NCI-H187 treated with DMSO at 0.1 percent for 48 hours (cell line): ENCODE measurements at regions not wholly inside any gene's neighbourhood (a gene's known extent, or its start where the extent isn't known, plus 50 kb on each side); places are given as distances from the start of the nearest gene placed in this dataset.

ENCODE experiments used
- DNase-seq: peaks from one replicate; lab custom pipeline; 2025; lab: John Stamatoyannopoulos, UW

DNA sequence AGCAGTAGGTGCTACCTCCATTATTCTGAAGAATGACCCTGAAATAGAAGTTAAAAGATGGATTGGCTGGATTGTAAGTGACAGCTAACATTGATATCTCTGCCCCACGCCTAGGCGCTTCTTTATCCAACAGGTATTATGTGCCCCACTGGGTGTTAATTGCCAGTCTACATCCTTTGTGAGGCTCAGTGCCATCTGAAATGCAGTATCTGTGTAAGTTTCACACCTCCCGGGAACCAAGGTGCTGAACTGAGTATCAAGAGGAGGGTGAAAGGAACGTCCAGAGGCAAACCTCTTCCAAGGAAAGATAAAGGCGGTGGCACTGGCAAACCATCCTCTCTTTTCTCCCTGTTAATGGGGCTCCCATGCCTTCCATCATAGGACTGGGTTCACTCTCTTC lies 181.1 kb upstream of the UBL3 start:
- DNase-seq = no peak

DNA sequence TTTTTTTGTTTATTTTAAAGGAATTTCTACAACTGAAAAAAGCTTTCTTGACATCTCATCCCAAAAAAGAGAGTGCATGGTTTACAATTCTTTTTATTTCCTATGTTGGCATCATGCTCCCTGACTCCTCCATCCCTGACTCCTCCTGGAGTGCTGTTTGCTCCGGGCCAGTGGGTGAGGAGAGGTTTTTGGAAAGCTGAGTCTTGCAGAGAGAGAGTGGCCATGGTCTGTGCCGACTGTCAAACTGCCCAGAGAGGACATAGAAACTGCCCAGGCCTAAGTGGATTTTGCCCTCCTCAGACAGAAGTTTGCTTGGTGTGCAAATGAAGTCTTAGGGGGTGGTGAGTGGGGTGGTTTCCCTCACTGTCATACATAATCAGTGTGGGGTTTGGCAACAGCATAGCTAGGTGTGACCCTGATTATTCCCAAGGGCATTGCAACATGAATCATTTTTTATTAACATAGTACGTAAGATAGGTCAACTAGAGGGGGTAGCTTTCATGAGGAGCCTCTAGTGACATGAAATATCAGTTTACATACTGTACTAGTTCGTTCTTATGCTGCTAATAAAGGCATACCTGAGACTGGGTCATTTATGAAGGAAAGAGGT lies 179.8 kb upstream of the UBL3 start:
- DNase-seq = no peak

DNA sequence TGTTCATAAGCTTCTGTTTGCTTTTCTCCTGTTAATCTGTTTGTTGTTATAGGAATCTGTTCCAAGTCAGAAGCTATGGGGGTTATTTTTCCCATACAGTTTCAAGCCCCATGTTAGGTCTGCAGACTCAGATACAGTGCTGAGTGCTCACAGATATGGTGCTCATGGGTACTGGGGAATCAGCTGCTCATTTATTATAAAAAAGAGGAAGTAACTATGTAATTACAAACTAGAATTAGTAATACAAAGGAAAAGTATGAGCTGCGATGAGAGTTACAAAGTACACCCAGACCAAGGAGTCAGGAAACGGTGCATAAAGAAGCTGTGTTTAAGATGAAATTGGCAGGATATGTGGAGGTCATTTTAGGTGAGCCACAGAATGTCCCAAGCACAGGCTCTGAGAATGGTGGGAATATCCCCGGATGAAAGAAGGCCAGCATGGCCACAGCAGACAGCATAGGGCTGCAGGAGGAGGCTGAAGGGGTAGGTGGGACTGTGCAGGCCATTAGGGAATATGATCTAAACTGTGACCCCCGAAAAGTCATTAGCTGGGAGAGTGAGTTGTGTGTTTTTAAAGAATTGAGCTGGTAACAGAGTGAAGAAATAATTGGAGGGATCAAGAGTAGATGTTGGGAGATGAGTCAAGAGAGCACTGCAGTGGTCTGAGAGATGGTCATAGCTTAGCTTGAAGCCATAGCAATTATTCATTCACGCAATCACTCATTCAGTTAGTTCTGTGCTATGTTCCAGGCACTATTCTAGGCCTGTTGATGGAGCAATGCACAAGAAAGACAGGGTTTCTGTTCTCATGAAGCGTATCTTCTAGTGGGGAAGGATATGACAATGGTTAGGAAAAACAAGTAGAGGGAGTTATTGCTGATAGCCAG lies 177.4 kb upstream of the UBL3 start:
- no peak for DNase-seq

DNA sequence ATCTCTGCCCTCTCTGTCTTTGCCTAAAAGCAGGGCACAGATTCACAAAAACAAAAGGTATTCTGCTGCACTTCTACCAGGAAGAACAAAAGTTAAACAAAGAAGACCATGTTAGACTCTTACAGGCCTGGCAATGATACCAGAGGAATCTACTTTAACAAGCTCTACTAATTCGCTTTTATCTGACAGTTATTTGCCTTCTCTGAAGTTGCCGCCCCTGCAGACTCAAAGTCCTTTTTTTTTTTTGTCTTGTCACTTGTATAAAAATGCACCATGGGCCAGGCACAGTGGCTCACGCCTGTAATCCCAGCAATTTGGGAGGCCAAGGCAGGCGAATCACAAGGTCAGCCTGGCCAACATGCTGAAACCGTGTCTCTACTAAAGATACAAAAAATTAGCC lies 176.5 kb upstream of the UBL3 start:
- no peak for DNase-seq

DNA sequence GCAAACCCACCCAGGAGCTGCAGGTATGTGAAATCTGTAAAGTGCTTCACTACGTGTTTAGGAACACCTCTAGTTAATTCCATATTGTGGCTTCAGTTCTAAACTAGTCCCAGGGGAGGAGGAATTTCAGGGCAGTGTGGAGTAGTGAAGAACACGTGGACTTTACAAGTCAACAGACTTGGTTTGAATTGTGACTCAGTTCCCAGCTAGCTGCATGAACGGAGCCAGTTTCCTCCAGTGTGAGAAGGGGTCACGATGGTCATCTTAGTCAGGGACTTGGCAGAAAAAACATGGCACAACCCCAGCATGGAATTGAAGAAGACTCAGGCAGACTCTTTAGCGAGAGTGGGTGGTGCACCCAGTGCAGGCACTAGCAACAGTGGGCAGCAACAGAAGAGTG lies 175.7 kb upstream of the UBL3 start:
- no peak for DNase-seq

DNA sequence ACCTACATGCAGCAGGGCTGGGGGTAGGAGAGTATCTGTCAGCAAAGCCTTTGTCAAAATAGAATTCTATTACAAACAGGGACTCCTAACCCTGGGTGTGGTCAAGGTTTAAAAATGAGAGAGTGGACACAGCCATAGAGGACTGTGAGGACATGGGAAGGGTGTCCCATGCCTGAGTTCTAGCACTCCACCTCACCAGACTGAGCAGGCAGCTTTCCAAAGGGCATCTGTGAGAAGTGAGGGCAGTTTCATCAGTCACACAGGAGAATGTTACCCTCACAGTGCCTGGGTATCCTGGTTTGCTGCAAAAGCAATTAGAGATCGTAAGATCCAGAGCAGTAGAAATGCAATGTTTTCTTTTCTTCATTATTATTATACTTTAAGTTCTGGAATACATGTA lies 174.9 kb upstream of the UBL3 start:
- no peak for DNase-seq

DNA sequence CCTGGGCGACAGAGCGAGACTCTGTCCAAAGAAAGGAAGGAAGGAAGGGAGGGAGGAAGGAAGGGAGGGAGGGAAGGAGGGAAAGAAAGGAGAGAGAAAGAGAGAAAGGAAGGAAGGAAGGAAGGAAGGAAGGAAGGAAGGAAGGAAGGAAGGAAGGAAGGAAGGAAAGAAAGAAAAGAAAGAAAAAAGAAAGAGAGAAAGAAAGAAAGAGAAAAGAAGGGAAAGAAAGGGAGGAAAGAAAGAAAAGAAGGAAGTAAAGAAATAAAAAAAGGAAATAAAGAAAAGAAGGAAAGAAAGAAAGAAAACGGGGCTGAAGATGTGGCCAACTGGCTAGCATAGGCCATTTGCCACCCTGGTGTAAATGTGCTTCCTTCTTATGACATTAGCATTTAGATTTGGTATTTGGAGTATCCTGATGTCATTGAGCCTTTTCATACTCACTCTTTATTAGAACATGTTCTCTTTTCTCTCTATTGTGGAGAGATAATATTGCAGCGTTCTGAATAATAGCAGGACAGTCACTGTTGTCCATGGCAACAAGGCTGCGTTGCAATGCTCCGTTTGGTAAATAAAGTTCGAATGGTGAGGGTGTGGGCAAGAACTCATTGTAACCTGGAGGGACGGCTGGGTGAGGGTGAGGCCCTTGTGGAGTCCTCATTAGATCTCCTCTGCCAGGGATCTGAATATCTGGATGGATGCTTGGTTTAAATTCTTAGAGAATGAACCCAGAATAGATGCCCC lies 173.9 kb upstream of the UBL3 start:
- no peak for DNase-seq

DNA sequence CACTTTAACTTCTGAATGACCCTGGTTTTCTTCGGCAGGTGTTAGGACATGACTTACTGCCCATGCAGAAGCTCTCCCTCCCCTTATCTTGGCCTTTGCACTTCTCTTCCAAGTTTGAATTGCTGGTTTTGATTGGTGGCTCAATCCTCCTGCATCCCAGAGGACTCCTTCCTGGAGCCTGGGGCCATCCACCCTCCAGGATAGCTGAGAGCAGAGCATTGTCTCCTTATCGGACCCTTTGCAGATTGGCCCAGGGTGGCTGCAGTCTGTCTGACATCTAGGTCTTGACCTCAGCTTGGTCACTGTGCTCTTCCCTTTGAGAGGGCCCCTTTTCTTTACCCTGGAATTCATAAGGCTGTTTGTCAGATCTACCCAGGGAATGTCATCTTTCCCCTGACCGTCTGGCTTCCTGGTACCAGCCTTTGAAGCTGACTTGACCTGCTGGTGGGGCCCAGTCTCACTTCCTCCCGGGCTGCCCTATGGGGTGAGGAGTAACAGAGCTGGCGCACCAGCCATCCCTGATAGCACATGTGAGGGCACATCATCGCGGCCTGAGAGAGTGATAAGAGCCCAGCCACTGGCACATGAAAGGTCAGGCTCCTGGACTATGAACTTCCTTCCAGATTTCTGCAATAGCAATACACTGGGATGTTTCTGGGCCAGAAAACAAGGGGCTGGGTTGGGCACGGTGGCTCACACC lies 172.9 kb upstream of the UBL3 start:
- DNase-seq = no peak

DNA sequence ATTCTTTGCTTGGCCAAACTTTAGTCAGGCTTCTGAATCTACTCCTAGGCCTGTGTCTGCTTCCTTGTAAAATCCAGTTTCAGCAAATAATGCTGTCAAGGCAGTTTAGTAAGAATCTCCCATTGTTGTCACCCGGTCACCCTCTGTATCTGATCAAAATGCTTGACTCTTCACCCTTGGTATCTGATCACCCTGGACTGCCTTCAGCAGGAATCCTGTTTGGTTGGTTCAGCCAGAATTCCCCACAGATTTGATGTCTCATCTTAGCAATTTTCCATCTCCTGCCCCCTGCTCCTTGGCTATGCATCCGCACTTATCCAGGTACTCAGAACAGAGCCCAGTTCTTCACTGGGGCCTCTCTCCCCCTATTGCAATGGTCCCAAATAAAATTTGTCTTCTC lies 172.4 kb upstream of the UBL3 start:
- no peak for DNase-seq

DNA sequence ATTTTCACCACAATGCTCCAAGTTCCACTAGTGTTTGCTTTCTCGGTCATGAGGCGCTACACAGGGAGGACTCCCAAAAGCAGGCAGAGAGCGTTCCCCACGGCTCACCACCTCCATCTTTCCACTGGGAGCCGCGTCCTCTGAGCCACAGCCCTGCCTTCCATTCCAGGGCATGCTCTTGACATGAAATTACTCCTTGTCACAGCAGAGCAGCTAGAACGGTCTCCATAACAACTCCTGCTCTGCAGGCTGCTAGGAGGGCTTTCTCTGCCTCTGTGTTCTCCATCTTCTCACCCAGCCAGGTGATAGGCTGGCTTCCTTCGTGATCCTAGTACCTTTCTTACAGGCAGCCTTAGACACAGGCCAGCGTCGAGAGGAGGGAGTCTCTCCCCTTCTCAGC lies 171.8 kb upstream of the UBL3 start:
- DNase-seq = no peak

DNA sequence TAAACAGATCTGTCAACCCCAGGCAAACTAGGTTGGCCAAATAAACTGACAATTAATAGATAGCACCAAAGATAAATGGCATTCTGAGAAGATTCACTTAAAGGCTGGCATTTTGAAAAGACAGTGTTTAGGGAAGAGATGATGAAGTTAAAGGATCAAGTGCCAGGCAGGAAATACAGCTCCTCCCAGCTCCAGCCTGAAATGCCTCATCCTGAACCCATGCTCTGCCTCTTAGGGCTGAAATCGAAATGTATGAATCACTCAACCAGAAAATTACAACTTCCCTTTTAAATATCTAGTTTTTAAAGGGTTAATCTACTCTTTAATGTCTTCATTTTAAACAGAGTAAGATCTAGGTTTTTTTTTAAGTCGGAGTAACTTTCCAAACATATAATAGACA lies 171.2 kb upstream of the UBL3 start:
- no peak for DNase-seq

DNA sequence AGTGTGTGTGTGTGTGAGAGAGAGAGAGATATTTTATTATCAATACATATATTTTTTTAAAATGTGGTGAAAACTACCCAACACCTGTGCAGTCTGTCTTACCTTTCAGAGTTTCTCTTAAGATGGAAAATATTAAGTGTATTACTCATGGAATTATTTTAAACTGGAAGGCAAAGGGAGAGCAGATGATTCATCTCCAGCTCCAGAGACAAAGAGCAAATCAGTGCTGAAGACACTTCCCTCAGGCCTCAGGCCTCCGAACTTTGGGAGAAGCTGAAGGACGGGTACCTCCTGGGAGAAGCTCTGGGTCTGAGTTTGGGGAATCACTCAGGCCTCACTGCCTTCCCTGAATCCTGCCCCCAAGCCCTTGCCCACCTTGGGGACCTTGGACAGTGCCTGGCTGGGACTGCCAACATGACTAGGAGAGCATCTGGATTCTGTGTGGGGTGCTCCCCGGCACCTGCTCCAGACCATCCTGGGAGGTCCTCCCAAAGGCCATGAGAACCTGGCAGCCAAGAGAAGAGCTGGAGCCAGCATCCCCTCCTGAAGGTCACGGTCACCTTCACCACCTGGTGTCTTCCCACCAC lies 170.4 kb upstream of the UBL3 start:
- DNase-seq = no peak

DNA sequence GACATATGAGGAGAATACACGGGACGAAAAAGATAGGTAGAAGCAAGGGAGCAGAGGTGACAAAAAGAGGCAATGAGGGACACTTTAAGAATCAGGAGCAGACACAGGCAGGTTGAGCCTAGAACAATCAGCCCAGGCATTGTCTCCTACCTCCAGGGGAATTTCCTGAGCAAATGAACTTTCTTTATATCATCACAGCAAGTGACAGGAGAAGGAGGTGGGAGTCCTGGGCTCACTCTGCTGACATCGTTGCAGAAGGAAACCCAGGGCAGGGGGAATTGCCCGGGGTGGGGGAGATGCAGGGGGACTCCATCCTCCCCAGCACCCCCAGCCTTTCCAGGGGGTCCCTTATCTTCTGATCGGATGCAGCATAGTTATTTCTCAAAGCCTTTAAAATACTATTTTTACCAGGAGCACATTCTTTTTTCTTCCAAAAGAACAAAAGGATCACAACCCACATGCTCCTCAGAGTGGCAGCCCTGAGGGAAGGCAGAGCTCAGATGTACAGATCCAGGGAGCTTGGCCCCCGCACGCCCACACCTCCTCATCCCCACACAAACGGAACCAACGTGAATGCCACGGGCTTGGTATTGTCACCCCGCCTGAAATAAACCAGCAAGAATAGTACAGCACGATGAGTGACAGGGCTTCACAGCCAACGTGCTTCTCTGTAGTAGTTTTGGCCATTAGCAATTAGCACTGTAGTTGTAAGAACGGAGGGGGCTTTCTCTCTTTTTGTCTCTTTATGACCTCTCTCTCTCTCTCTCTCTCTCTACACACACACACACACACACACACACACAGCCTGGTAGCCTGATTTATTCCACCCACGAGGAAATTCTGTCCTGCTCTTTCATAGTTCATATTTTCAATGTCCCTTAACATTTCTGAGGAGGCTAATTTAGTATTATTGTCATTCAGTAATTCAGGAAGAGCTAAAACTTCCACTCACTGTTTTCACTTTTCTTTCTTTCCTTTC lies 169.5 kb upstream of the UBL3 start:
- DNase-seq = no peak

DNA sequence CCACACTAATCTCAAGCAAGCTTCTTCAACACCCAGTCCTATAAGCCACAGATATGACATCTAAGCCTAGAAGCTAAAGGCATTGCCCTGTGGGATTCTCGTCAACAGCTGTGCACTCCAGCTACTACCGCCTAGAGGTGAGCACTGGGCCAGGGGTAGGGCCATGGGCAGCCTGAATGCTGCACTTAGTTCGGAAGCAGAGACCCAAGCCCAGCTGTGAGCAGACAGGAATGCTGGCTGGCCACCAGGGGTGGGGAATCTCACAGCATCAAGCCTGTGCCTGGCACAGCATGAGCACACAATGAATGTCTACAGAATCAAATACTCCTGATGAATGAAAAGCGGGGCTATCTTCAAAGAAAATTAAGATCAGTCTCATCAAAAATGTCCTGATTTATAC lies 167.5 kb upstream of the UBL3 start:
- no peak for DNase-seq

DNA sequence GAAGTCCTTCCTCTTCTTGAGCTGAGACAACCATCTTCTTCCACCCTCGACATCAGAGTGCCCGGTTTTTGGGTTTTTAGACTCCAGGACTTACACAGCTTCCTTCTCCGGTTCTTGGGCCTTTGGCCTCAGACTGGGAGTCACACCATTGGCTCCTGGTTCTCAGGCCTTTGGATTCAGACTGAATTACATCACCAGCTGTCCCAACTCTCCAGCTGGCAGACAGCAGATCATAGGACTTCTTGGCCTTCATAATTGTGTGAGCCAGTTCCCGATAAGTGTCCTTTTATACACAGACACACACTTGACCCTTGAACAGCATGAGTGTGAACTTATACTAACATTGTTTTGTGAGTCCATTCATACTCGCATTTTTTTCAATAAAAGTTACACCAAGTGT lies 166.0 kb upstream of the UBL3 start:
- no peak for DNase-seq

DNA sequence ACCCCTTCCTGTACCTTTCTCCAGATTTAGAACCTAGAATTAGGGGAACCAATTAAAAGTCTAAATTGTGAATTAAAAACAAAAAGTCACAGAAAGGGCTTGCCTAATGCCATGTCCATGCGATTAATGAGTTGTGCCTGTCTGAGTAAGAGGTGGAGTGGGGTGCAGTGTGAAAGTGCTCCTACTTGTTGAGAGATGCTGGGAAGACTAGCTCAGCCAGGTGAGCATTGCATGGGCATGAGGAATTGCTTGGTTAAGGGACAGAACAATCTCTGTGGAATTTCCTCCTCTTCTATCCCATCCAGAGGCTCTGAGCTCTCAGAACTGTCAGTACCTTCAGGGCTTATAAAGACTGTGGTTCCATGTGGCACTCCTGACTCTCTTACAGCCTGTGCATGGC lies 159.0 kb upstream of the UBL3 start:
- DNase-seq = no peak

DNA sequence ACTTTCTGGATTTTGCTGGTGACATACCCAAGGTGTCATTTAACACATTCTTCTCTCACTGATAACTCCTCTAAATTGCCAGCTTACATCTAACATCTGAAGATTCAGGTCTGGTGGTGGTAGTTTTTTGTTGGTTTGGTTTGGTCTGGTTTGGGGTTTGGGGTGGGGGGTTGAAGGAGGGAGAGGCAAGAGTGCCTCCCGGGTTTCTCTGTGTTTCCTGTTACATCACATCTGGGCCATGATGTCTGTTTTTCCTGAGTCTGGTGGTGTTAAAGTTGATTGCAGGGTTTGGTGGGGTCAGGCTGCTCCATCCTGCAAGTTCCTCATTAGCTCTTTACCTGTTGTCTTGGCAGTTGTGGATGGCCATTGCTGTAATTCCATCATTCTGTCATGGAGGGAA lies 155.8 kb upstream of the UBL3 start:
- no peak for DNase-seq

DNA sequence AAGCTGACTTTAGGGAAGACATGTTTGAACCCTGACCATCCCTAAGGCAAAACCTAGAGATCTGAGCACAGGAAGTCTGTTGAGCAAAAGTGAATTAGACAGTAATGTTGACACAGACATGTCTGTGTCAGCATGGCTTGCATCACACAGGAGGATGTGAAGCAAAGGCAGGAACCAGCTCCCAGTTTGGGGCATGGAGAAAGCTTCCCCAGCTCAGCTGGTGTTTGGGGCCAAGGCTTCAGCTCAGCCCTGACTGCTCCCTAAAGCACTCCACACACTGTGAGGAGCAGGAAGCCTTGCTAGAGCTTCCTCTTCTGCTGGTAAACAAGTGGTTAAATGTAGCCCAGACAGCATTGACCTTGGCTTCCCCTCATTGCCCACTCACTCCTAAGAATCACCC lies 153.8 kb upstream of the UBL3 start:
- DNase-seq = no peak

DNA sequence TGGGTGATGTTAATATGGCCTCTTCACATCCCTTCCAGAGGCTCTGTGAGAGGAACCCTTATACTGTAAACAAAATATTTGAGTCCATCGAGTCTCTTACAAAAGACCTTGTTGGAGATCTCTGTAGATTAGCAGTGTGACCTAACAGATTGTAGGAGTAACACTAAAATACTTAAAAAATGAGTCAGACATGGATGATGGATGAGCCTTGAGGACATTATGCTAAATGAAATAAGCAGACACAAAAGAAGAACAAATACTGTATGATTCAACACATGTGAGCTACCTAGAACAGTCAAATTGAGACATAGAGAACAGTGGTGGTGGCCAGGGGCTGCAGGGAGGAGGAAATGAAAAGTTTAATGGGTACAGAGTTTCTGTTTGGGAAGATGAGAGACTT lies 152.2 kb upstream of the UBL3 start:
- DNase-seq = no peak

DNA sequence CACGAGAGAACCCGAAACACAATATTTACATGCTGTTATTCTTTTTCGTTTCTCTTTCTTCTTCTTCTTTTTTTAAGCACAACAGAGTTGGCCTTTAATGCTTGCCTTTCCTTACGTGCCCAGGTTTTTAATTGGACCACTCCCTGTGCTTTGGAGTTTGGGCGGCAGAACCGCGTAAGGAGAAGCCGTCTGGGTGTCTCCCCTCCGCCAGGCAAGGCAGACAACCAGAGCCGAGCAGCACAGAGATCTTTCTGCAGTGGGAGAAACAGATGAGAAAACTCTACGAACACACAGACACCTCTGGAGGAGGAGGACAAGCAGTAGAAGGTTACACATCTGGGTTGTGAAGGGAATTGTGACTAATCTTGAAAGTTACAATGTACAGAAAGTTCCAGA lies 150.0 kb upstream of the UBL3 start:
- no peak for DNase-seq
